Stimulated activated CD8-positive, alpha-beta memory T cell treated with anti-CD3 and anti-CD28 coated beads, Interleukin-7, amount 100 ng/mL, for 48 hours (primary cell): ENCODE measurements at regions not wholly inside any gene's neighbourhood (a gene's known extent, or its start where the extent isn't known, plus 50 kb on each side); places are given as distances from the start of the nearest gene placed in this dataset.

ENCODE experiments used
- DNase-seq, 2 donors: peaks; one replicate each; pipeline ENCODE4 v3.0.0-alpha.2; 2020; ENCODE audit warnings: low read depth in 1 of 2; ENCODE audit errors: extremely low read depth in 1 of 2

DNA sequence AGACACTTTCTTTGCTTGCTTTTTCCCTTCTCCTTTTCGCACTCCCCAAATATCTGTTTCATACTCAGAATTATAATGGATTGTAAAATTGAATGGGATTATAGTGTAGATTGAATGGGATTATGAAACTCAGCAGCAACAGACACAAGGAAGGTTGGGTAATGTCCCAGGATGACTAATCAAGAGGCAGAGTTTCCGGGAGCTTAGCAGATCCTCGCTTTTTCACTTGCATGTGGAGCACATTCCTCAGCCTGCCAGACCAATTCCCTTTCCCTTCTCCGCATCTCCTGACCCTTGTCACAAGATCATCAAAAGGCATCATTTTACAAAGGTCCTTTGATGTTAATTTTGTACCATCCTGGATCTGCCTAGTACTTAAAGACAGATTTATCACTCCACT, 55.1 kb upstream of the SLC1A1 start:
- DNase-seq, result no peak

DNA sequence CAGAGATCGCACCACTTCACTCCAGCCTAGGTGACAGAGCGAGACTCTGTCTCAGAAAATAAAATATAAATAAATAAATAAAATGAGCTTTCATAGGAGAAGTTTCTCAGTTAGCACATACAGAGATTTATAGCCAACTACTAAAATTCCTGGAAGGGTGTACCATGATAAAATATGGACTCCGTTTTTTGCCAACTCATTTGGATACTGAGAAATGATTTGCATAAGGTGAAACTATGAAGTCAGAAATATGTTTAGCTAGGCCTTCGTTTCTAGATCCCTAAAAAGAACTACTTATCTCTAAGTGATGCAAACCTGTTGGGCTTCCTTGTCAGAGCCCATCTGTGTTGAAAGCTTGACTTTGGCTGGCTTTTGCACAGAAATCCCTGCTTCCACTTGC, 56.9 kb upstream of the SLC1A1 start:
- DNase-seq, result no peak

DNA sequence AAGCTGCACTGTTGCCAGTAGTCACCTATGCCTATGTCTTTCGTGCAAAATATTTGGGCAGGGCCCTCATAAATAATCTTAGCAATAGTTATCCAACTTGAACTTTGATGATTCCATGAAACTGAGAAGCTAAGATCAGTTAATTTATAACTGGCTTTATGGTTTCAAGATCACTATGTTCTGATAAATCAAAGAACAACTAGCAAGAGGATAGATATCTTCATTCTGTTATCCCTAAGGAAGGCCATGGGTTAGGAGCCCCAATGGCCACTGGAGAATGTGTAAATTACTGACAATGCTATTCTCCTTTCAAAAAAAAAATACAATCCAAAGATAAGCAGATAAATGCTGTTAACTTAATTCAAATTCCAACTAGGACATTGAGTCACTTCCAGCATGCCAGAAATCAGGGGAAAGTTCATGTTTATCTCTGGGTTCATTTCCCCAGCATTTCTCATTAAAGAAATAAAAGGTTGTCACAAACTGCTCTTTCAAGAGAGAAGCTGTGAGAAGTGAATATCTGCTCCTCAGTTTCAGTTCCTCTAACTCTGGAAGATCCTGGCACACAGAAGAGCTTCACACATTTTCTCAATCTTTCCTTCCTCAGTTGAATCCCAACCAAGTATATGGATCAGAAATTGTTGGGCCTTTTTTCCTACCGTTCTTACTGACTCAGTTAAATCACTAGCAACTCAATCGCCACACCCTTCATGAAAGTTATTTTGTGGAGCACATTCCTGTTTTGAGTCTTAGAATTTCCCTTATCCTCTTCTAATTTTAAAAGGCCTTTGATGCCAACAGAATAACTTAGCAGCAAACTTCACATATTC, 59.6 kb upstream of the SLC1A1 start:
- no peak for DNase-seq

DNA sequence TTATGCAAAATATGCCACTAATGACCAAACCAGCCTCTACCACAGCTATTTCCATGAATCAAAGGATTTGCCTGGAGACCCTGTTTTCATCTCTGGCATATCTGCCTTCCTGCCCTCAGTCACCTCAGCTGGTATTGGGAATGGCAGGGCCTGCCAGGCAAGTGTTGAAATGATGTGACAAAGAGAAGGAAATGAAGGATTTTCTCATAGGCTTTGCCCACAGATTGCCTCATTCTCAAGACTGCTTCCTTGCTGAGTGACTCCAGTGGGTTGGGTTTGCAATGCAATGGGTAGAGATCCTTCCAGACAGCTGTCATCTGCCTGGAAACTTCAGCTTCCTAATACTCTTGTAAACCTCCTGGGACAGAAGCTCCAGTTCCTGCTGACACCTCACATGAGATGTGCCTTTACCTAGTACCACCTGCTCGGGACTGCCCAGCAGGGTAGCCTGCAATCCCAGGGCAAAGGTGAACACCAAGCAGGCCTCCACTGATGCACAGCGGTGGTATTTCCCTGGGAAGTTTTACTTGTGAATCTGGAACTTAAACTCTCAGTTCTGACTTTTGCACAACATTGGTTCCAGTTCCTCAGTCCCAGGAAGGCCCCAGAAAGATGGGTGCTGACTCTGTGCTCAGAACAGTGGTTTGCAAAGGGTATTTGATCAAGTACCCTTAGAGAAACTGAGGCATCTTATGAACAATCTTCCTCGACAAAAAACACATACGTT, 64.8 kb upstream of the SLC1A1 start:
- no peak for DNase-seq

DNA sequence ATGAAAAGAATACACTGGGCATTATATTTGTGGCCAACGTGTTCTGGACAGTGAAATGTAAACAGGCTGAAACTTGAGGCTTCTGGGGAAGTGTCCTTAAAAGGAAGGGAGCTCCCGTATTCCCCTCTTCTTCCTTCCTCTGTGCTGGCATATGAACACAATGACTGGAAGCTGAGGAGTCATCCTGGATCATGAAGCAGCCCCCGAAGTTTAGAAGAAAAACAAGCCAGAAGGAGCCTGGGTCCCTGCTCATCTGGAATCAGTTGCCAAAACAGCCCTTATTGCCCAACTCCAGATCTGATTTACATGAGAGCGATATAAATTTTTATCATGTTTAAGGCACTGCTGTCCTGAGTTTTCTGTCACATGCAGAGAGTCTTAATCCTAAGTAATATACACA, 65.4 kb upstream of the SLC1A1 start:
- DNase-seq, result no peak

DNA sequence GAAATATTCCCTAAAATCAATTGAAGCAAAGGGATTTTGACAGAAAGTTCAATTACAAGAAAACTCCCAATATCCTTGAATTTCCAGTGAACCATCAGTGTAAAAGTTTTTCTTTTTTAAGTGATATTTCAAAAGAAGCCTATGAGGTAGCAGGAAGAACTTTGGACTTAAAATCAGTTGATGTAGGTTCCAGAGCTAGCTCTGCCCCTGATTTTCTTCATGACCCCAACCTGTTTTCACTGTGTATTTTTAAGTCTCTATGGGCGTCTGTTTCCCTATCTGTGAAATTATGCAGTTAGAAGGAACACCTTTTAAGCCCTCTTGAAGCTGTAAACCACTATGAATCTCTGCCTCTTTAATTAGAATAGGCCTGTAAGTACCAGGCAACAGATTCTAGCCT, 66.2 kb upstream of the SLC1A1 start:
- no peak for DNase-seq

DNA sequence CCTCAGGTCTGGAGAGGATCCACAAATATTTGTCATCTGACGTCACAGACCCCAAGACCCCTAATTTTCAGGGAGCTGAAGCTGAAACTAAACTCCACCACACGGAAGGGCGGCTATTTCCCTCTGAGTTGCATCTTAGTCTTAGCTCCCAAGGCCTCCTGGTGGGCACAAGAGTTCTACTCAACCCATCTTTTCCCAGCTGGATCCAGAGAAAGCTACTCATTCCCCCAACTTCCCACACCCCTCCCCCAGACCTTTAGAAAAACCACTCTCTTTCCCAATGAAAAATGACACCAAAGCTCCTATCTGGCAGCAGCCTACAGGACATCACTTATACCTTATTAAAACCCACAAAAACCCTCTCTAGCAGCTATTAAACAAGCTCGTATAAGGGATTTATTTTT, 67.1 kb upstream of the SLC1A1 start:
- no peak for DNase-seq

DNA sequence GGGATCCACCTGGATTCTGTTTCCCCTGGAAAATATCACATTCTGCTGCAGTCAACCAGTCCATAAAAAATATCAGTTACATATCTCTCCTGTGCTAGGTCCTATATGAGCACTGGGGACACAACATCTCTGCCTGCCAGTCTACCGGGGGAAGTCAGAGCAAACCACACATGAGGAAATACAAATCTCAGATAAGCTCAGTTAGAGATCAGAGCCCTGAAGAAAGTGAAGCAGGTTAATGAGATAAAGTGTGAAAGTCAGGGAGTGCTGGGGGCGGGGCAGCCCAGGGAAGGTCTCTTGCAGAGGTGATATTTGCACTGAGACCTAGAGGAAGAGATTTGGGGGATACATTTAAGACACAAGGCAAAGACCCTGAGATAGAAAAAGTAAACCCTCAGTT, 67.8 kb upstream of the SLC1A1 start:
- DNase-seq, result no peak

DNA sequence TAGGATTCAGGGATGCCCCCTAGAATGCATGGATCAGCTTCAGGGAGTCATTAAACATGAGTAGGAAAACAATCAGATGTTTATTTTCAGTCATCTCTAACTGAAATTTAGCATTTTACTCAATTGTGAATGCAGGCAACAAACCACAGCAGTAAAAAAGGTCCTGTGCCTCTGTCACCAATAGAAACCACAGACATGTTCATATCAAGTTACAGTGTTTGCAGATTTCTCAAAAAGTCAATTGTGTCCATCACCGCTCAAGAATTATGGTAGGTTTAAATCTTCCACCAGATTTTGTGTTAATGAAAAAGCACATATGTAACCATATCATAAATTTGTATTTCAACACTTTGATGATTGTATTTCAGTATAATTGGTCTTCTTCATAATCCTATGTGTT, 68.4 kb upstream of the SLC1A1 start:
- DNase-seq, result no peak

DNA sequence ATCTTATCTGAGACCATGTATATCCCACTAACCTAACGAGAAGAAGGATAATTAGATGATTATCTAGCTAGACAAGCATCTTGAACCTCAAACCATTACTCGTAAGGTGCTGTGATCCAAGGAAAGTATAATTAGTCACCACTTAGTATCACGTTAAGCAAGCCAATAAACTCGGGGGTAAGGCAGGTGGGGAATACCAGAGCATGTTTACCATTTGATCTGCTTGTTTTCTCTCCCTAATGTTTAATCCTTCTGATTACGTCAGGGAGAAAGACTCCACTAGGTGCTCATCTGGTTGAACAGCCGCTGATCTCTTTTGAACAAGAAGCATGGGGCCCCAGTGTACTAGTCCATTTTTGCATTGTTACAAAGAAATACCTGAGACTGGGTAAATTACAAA, 69.9 kb upstream of the SLC1A1 start:
- DNase-seq, result no peak

DNA sequence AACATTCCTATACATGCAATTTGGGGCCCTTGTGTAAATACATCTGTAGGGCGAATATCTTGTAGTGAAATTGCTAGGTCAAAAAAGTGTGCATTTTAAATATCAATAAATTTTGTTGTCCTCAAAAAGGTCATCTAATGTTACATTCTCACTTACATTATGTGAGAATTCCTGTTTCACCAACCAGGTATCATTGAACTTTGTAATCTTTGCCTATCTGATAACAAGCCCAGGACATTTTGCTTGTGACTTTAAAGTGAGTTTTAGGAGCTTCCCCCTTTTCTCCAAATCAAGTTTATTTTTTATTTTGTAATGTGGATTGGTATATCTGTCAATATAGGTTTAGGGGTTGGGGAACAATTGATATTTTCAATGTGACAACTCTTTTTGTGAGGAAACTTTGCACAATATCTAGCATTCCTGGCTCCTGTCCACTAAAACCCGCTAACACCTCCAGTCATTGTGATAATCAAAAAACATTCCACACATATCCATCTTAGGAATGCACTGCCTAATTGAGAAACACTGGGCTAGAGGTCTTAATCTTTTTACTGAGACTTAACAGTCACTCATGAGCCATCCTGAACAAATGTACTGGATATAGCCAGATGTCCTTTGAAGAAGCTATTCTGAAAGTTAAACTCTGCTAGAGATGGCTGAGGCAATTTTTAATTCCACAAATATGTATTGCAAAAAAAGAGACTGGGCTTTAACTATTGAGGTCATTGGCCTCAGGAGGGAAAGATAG, 72.5 kb upstream of the SLC1A1 start:
- DNase-seq, result no peak

DNA sequence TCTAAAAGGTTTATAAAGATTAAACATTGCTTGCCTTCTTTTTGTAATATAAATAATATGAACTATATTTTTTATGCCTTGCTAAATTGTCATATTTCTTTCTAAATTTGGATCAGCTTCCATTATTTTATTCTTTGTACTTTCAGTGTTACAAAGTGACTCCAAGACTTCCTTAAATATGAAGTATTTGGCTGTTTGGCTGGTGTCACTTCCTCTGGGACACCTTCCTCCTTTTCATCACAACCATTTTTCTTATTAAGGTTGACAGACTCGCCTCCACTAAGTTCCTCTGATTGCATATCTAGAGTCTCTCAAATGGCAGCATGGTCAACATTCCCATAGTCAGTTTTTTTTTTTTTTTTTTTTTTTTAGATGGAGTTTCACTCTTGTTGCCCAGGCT, 73.8 kb upstream of the SLC1A1 start:
- DNase-seq, result no peak

DNA sequence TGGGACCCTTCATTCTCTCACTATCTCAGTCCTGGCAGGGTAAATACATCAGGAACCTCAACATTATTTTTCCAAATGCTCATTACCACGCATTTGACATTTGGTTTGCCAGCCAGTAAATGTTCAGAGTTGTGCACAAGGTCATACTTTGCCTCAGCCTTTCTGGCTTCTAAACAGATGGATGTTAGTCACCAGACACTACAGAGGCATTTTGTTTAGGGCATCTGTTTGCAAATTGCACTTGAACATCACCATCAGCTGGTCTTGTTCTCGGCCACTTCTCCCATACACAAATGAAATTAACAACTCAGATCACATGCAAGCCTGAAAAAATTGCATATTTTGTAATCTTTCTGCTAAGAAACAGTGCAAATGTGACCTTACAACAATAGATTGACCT, 75.0 kb upstream of the SLC1A1 start:
- DNase-seq, result no peak

DNA sequence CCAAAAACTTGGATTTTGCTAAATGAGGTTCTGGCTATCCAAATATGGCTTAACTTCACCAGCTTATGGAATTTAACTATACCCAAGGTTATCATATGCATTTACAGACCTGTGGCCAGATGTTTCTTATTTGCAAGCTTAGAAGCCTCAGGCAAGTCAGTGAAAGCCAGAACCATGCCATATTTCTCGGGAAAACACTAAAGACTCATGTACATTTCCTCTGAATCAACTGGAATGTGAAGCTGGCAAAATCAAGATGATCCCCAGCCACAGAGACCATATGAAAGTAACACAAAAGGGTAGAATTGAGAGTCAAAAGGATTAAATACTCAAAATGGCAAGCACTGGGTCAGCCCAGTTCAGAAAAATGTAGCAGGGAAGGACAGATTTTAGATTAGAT, 76.4 kb upstream of the SLC1A1 start:
- no peak for DNase-seq

DNA sequence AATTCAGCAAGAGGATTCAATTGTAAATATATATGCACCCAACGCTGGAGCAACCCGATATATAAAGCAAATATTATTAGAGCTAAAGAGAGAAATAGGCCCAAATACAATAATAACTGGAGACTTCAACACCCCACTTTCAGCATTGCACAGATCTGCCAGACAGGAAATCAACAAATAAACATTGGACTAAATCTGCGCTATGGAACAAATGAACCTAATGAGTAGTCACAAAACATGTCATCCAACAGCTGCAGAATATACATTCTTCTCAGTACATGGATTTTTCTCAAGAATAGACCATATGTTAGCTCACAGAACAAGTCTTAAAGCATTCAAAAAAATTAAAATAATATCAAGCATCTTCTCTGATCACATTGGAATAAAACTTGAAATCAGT, 86.1 kb upstream of the SLC1A1 start:
- no peak for DNase-seq

DNA sequence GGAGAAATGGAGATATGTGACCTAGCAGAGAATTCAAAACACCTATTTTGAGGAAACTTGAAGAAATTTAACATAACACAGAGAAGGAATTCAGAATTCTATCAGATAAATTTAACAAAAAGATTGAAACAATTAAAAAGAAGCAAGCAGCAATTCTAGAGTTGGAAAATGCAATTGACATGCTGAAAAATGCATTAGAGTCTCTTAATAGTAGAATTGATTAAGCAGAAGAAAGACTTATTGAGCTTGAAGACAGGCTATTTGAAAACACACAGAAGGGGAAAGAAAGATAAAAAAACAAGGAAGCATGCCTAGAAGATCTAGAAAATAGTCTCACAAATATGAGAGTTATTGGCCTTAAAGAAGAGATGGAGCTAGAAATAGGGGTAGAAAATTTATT, 87.8 kb upstream of the SLC1A1 start:
- DNase-seq, result no peak

DNA sequence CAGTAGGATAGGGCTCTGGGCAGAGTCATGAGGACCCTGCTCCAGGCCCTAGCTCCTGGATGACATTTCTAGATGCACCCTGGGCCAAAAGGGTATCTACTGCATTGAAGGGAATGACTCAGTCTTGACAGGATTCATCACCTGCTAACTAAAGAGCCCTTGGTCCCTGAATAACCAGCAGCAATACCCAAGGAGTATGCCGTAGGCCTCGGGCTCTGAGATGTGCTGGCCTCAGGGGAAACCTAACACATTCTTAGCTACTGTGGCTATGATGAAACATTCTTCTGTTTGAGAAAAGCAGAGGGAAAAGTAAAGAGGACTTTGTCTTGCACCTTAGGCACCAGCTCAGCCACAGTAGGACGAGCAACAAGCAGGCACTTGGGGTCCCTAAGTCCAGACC, 89.5 kb upstream of the SLC1A1 start:
- no peak for DNase-seq

DNA sequence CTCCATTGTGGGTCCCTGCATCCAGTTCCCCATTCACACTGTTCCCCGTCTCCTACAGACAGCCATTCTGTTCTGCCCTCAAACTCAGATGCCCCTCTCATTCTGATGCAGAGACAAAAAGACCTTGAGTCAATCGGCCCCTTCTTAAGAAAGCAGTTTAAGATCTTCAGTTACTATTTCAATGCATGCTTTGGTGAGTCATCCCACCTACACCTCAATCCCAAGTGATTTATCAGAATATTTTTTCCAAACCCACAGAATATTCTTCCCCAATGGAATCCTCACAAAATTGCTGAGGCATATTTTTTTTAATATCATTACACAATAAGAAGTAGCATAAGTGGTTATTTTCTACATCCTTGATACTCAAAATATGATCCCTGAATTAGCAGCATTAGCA, 92.4 kb upstream of the SLC1A1 start:
- DNase-seq, result no peak

DNA sequence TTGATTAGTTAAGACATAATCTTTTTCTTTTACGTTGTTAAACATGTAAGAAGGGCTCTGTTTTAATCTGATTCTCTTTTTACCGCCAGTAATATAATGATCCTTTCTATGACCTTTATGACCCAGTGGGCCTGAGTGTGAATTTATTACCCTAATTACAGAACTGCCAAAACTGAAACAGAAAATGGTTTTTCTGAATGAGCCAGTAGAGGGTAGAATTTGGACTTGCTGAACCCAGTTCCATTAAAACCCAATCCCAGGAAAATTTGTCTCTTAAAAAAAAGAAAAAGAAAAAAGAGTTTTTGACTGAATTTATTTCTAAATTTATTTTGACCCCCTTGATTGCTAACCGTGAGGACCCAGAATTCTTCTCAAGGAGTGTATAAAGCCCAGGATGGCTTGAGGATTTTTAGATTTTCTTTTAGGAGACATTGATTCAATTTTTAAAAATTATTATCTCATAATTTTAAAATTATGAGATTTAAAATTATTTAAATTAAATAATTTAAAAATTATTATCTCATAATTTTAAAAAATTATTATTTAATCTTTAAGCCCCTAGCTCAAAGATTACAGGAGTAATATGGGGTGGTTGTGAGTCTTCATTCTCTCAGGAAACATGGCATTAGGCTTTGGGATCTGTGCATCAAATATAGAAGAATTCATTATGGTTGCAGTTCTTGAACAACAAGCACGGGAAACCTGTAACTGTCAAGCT, 94.1 kb upstream of the GLIS3 start:
- no peak for DNase-seq

DNA sequence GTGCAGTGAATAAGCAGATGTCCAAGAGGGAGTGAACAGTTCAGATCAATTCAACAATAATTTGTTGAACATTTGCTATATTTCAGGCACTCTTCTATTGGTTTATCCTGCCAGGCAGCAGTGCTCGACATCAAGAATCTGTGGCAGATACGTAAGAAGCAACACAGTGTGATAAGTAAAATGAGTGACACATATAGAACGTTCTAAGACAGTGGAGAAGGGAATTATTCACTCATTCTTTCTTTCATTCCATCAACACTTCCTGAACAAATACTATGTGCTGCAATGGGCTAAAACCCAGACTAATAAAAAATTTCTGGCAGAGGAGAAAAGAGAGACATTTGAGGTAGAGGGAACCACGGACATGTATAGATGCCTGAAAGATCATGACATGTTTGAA, 89.9 kb upstream of the GLIS3 start:
- DNase-seq, result no peak

DNA sequence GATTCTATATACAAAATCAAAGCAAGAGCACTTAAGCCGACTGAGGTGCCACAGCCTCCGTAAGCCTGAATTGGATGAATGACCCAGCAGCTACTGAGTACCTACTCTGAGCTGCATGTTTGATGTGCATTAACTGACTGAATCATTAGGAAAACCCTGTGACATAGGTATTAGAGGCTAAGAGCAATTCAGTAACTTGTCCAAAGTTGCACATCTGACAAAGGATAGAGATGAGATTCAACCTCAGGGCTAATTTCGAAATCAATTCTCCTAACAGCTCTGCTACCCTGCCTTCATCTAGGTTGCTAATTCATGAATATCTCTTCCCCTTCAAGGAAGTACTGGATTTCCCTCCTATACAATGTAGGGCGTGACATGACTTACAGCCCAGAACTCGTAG, 89.1 kb upstream of the GLIS3 start:
- no peak for DNase-seq
